ENCODE measurements at regions not wholly inside any gene's neighbourhood (a gene's known extent, or its start where the extent isn't known, plus 50 kb on each side); places are given as distances from the start of the nearest gene placed in this dataset.
A peak's percentile ranks its signal among the peaks of the same experiment; 100 is the strongest.
"Not testable (repeated sequence)": the region's sequence is repeated elsewhere in the genome, so short reads cannot be mapped to it uniquely, and the experiment has no call there.

GRCh38 chr13:107669391-107669993 is 545.8 kb downstream of the LIG4 start:
- peak; percentile 37 for DNase-seq (ENCODE audit: low spot score)

- DNase-seq (ENCODE audit: low spot score) = no peak
Measured at GRCh38 chr13:107665926-107666458, 549.3 kb downstream of the LIG4 start.

GRCh38 chr13:107650081-107650701 is 565.1 kb downstream of the LIG4 start:
- DNase-seq (ENCODE audit: low spot score) = peak; percentile 56

GRCh38 chr13:107649079-107649478 is 566.3 kb downstream of the LIG4 start:
- DNase-seq (ENCODE audit: low spot score) = no peak

- no peak for DNase-seq (ENCODE audit: low spot score)
Measured at GRCh38 chr13:107644136-107644535, 571.2 kb downstream of the LIG4 start.

- DNase-seq (ENCODE audit: low spot score) = no peak
Measured at GRCh38 chr13:107643615-107644014, 571.7 kb downstream of the LIG4 start.

- peak; percentile 7 for DNase-seq (ENCODE audit: low spot score)
Measured at GRCh38 chr13:107642831-107643230, 572.5 kb downstream of the LIG4 start.

- DNase-seq (ENCODE audit: low spot score) = no peak
Measured at GRCh38 chr13:107641574-107641973, 573.8 kb downstream of the LIG4 start.

- no peak for DNase-seq (ENCODE audit: low spot score)
Measured at GRCh38 chr13:107625648-107626047, 589.7 kb downstream of the LIG4 start.

- no peak for DNase-seq (ENCODE audit: low spot score)
Measured at GRCh38 chr13:107617527-107617926, 597.8 kb downstream of the LIG4 start.

- no peak for DNase-seq (ENCODE audit: low spot score)
Measured at GRCh38 chr13:107612376-107612775, 603.0 kb downstream of the LIG4 start.

GRCh38 chr13:107608736-107609135 is 606.6 kb downstream of the LIG4 start:
- DNase-seq (ENCODE audit: low spot score) = no peak

- DNase-seq (ENCODE audit: low spot score) = no peak
Measured at GRCh38 chr13:107600971-107601370, 614.4 kb downstream of the LIG4 start.

GRCh38 chr13:107596306-107596705 is 619.0 kb downstream of the LIG4 start:
- DNase-seq (ENCODE audit: low spot score) = not testable (repeated sequence)

- DNase-seq (ENCODE audit: low spot score) = no peak
Measured at GRCh38 chr13:107590556-107590955, 624.8 kb downstream of the LIG4 start.

GRCh38 chr13:107587681-107588080 is 627.7 kb downstream of the LIG4 start:
- no peak for DNase-seq (ENCODE audit: low spot score)

- DNase-seq (ENCODE audit: low spot score) = no peak
Measured at GRCh38 chr13:107586216-107586615, 629.1 kb downstream of the LIG4 start.

- peak; percentile 20 for DNase-seq (ENCODE audit: low spot score)
Measured at GRCh38 chr13:107585469-107586180, 629.7 kb downstream of the LIG4 start.

- no peak for DNase-seq (ENCODE audit: low spot score)
Measured at GRCh38 chr13:107582171-107582570, 633.2 kb downstream of the LIG4 start.

GRCh38 chr13:107580741-107581412 is 634.5 kb downstream of the LIG4 start:
- no peak for DNase-seq (ENCODE audit: low spot score)

GRCh38 chr13:107576430-107576829 is 638.9 kb downstream of the LIG4 start:
- DNase-seq (ENCODE audit: low spot score) = no peak

GRCh38 chr13:107574517-107575210 is 640.7 kb downstream of the LIG4 start:
- no peak for DNase-seq (ENCODE audit: low spot score)

Data from Ammon's horn (tissue), 1 donor.